GM12891 (cell line): ENCODE measurements at regions not wholly inside any gene's neighbourhood (a gene's known extent, or its start where the extent isn't known, plus 50 kb on each side); places are given as distances from the start of the nearest gene placed in this dataset.

Source experiments
- POLR2A ChIP-seq: IDR thresholded peaks from 2 replicates; pipeline ENCODE4 v1.6.1; 2011; ENCODE audit warnings: low read depth, low read length, control low read depth
- POLR2AphosphoS5 ChIP-seq: IDR thresholded peaks from 2 replicates; pipeline ENCODE4 v1.6.1; 2011; ENCODE audit warnings: low read depth, low read length, control low read depth
- SPI1 ChIP-seq: IDR thresholded peaks from 2 replicates; pipeline ENCODE4 v1.6.1; 2011; ENCODE audit warnings: low read depth, low read length, control low read depth

- no peak for TF ChIP-seq POLR2A
- TF ChIP-seq POLR2AphosphoS5: no peak
- TF ChIP-seq SPI1: no peak
Measured at GRCh38 chr1:96074876-96075577, 646.6 kb upstream of the PTBP2 start.
